ENCODE measurements at regions not wholly inside any gene's neighbourhood (a gene's known extent, or its start where the extent isn't known, plus 50 kb on each side); places are given as distances from the start of the nearest gene placed in this dataset.

GRCh38 chr1:11406845-11407244 lies 72.1 kb upstream of the DISP3 start:
- no peak for TF ChIP-seq CTCF (IDR thresholded peaks at IDR 0.05; ENCODE audit: low read depth, low read length, missing control alignments)
- no peak overlapping the region for H3K4me3 ChIP-seq (replicated peaks; ENCODE audit: low read depth, low read length)
- DNase-seq (ENCODE audit: extremely low read depth, low read depth) = no peak

GRCh38 chr1:11407301-11407994 lies 71.5 kb upstream of the DISP3 start:
- no peak overlapping the region for H3K4me3 ChIP-seq (replicated peaks; ENCODE audit: low read depth, low read length)
- no peak for DNase-seq (ENCODE audit: extremely low read depth, low read depth)
- no peak for TF ChIP-seq CTCF (IDR thresholded peaks at IDR 0.05; ENCODE audit: low read depth, low read length, missing control alignments)

GRCh38 chr1:11412141-11412540 lies 66.8 kb upstream of the DISP3 start:
- DNase-seq (ENCODE audit: extremely low read depth, low read depth) = no peak
- H3K4me3 ChIP-seq (replicated peaks; ENCODE audit: low read depth, low read length) = no peak overlapping the region
- no peak for TF ChIP-seq CTCF (IDR thresholded peaks at IDR 0.05; ENCODE audit: low read depth, low read length, missing control alignments)

- no peak for TF ChIP-seq CTCF (IDR thresholded peaks at IDR 0.05; ENCODE audit: low read depth, low read length, missing control alignments)
- no peak overlapping the region for H3K4me3 ChIP-seq (replicated peaks; ENCODE audit: low read depth, low read length)
- no peak for DNase-seq (ENCODE audit: extremely low read depth, low read depth)
Observed at GRCh38 chr1:11413986-11414391, 65.0 kb upstream of the DISP3 start.

GRCh38 chr1:11414926-11415538 lies 63.9 kb upstream of the DISP3 start:
- H3K4me3 ChIP-seq (replicated peaks; ENCODE audit: low read depth, low read length) = no peak overlapping the region
- no peak for DNase-seq (ENCODE audit: extremely low read depth, low read depth)

GRCh38 chr1:11417162-11417561 lies 61.8 kb upstream of the DISP3 start:
- peak; percentile 59 for DNase-seq (ENCODE audit: extremely low read depth, low read depth)
- no peak overlapping the region for H3K4me3 ChIP-seq (replicated peaks; ENCODE audit: low read depth, low read length)
- no peak for TF ChIP-seq CTCF (IDR thresholded peaks at IDR 0.05; ENCODE audit: low read depth, low read length, missing control alignments)

More at GRCh38 chr1:11414926-11415538, 63.9 kb upstream of the DISP3 start:
- TF ChIP-seq CTCF (IDR thresholded peaks at IDR 0.05; ENCODE audit: low read depth, low read length, missing control alignments) = no peak
